Activated naive CD4-positive, alpha-beta T cell treated with anti-CD3 and anti-CD28 coated beads, Interleukin-2, amount 50 U/mL, for 72 hours (primary cell): ENCODE measurements at regions not wholly inside any gene's neighbourhood (a gene's known extent, or its start where the extent isn't known, plus 50 kb on each side); places are given as distances from the start of the nearest gene placed in this dataset.

Experiments
- ATAC-seq, 2 donors: fragments of 150-1000 bp; cut with Tn5 transposase; 2 replicates each; pipeline ENCODE4 v1.10.0; 2021; ENCODE audit warnings: mild to moderate bottlenecking in 2 of 2, moderate library complexity in 2 of 2
- DNase-seq, 2 donors: peaks; one replicate each; pipeline ENCODE4 v3.0.0; 2021 to 2022; ENCODE audit warnings: low spot score in 2 of 2
- H3K27ac Mint-ChIP-seq, 2 donors: one replicate each; pipeline ENCODE4 v1.8.0; 2022; ENCODE audit warnings: mild to moderate bottlenecking in 2 of 2, mixed read lengths in 2 of 2
- H3K36me3 Mint-ChIP-seq, 2 donors: one replicate each; pipeline ENCODE4 v1.8.0; 2022; ENCODE audit warnings: mixed read lengths in 2 of 2
- H3K9me3 Mint-ChIP-seq, 2 donors: one replicate each; pipeline ENCODE4 v1.8.0; 2022; ENCODE audit warnings: mixed read lengths in 2 of 2

GRCh38 chr11:116312570-116313391 lies 460.0 kb downstream of the BUD13 start:
- ATAC-seq (no peak), DNase-seq (no peak)
- Mint-ChIP-seq H3K9me3 (no peaks in the 10 kb centered on the region), H3K36me3 (no peaks in the 10 kb centered on the region), H3K27ac (no peak overlapping the region)

- ATAC-seq = no peak
- no peaks in the 10 kb centered on the region for H3K36me3 Mint-ChIP-seq
- no peak for DNase-seq
- H3K27ac Mint-ChIP-seq = no peak overlapping the region
- no peaks in the 10 kb centered on the region for H3K9me3 Mint-ChIP-seq
Measured at GRCh38 chr11:116311206-116311605, 461.6 kb downstream of the BUD13 start.

- Mint-ChIP-seq H3K9me3 (no peaks in the 10 kb centered on the region), H3K36me3 (no peaks in the 10 kb centered on the region), H3K27ac (no peak overlapping the region)
- DNase-seq (no peak), ATAC-seq (no peak)
Measured at GRCh38 chr11:116310698-116311097, 462.1 kb downstream of the BUD13 start.

- no peaks in the 10 kb centered on the region for H3K36me3 Mint-ChIP-seq
- no peak overlapping the region for H3K27ac Mint-ChIP-seq
- H3K9me3 Mint-ChIP-seq = no peaks in the 10 kb centered on the region
- no peak for DNase-seq
- ATAC-seq = no peak
Measured at GRCh38 chr11:116310226-116310625, 462.6 kb downstream of the BUD13 start.

- no peaks in the 10 kb centered on the region for H3K36me3 Mint-ChIP-seq
- DNase-seq (no peak), ATAC-seq (no peak)
- H3K27ac Mint-ChIP-seq = no peak overlapping the region
- H3K9me3 Mint-ChIP-seq = no peaks in the 10 kb centered on the region
Measured at GRCh38 chr11:116309446-116309845, 463.3 kb downstream of the BUD13 start.

- Mint-ChIP-seq H3K27ac (no peak overlapping the region), H3K9me3 (no peaks in the 10 kb centered on the region), H3K36me3 (no peaks in the 10 kb centered on the region)
- ATAC-seq = no peak
- DNase-seq = no peak
Measured at GRCh38 chr11:116302756-116303155, 470.0 kb downstream of the BUD13 start.

- Mint-ChIP-seq H3K27ac (no peak overlapping the region), H3K9me3 (no peaks in the 10 kb centered on the region), H3K36me3 (no peaks in the 10 kb centered on the region)
- DNase-seq (no peak), ATAC-seq (no peak)
Measured at GRCh38 chr11:116301141-116301540, 471.6 kb downstream of the BUD13 start.

GRCh38 chr11:116300232-116300631 lies 472.6 kb downstream of the BUD13 start:
- ATAC-seq (no peak), DNase-seq (no peak)
- Mint-ChIP-seq H3K9me3 (no peaks in the 10 kb centered on the region), H3K27ac (no peak overlapping the region), H3K36me3 (no peaks in the 10 kb centered on the region)

- Mint-ChIP-seq H3K36me3 (no peaks in the 10 kb centered on the region), H3K27ac (no peak overlapping the region), H3K9me3 (peaks cover 0 to 4% of the 10 kb centered on the region in 2 donors)
- ATAC-seq (no peak), DNase-seq (no peak)
Measured at GRCh38 chr11:116294630-116295029, 478.2 kb downstream of the BUD13 start.

- ATAC-seq (no peak), DNase-seq (no peak)
- Mint-ChIP-seq H3K9me3 (peaks cover 0 to 7% of the 10 kb centered on the region in 2 donors), H3K27ac (no peak overlapping the region), H3K36me3 (peaks cover 0 to 6% of the 10 kb centered on the region in 2 donors)
Measured at GRCh38 chr11:116287866-116288265, 484.9 kb downstream of the BUD13 start.

GRCh38 chr11:116285026-116285425 lies 487.8 kb downstream of the BUD13 start:
- no peak overlapping the region for H3K27ac Mint-ChIP-seq
- H3K9me3 Mint-ChIP-seq = peaks cover 0 to 7% of the 10 kb centered on the region in 2 donors
- peaks cover 0 to 6% of the 10 kb centered on the region in 2 donors for H3K36me3 Mint-ChIP-seq

GRCh38 chr11:116283300-116283699 lies 489.5 kb downstream of the BUD13 start:
- H3K27ac Mint-ChIP-seq = no peak overlapping the region
- peaks cover 0 to under 1% of the 10 kb centered on the region in 2 donors for H3K36me3 Mint-ChIP-seq
- H3K9me3 Mint-ChIP-seq = no peaks in the 10 kb centered on the region
- ATAC-seq (no peak), DNase-seq (no peak)

More at GRCh38 chr11:116285026-116285425, 487.8 kb downstream of the BUD13 start:
- ATAC-seq (no peak), DNase-seq (no peak)

- Mint-ChIP-seq H3K9me3 (no peaks in the 10 kb centered on the region), H3K36me3 (no peaks in the 10 kb centered on the region), H3K27ac (no peak overlapping the region)
- ATAC-seq (no peak), DNase-seq (no peak)
Measured at GRCh38 chr11:116282481-116282880, 490.3 kb downstream of the BUD13 start.

GRCh38 chr11:116281173-116282160 lies 491.3 kb downstream of the BUD13 start:
- DNase-seq (no peak), ATAC-seq (no peak)
- H3K36me3 Mint-ChIP-seq = no peaks in the 10 kb centered on the region
- H3K9me3 Mint-ChIP-seq = no peaks in the 10 kb centered on the region
- H3K27ac Mint-ChIP-seq = no peak overlapping the region

GRCh38 chr11:116279511-116279910 lies 493.3 kb downstream of the BUD13 start:
- DNase-seq (no peak), ATAC-seq (no peak)
- Mint-ChIP-seq H3K9me3 (no peaks in the 10 kb centered on the region), H3K36me3 (no peaks in the 10 kb centered on the region), H3K27ac (no peak overlapping the region)

GRCh38 chr11:116278076-116278475 lies 494.7 kb downstream of the BUD13 start:
- Mint-ChIP-seq H3K9me3 (no peaks in the 10 kb centered on the region), H3K27ac (no peak overlapping the region), H3K36me3 (no peaks in the 10 kb centered on the region)
- ATAC-seq = no peak
- DNase-seq = no peak
